Spleen (tissue), 7 donors: ENCODE measurements at regions not wholly inside any gene's neighbourhood (a gene's known extent, or its start where the extent isn't known, plus 50 kb on each side); places are given as distances from the start of the nearest gene placed in this dataset.

Experiments
- POLR2A ChIP-seq, 3 donors: fragments of 450-650 bp; IDR thresholded peaks; one replicate each; pipeline ENCODE4 v1.5.1; 2017; ENCODE audit warnings: antibody characterized with exemption in 3 of 3, mild to moderate bottlenecking in 1 of 3
- POLR2AphosphoS5 ChIP-seq, 3 donors: sonication (generic); formaldehyde crosslinking; IDR thresholded peaks; one replicate each; pipeline ENCODE4 v1.5.1; 2017; ENCODE audit warnings: antibody characterized with exemption in 3 of 3
- TF ChIP-seq, protein P1 (sequence below), 11 experiments: fragments of 200-600 bp in 7 of 11; fragments of 450-650 bp in 4 of 11; sonication (generic) in 4 of 11; IDR thresholded peaks in 8 of 11; conservative IDR thresholded peaks in 3 of 11; 1 replicate in 7 of 11; 2 replicates in 4 of 11; pipeline versions ENCODE4 v1.4.0 to v1.8.0; 2016 to 2021; ENCODE audit warnings: antibody characterized with exemption in 11 of 11, inconsistent platforms in 4 of 11, mild to moderate bottlenecking in 1 of 11
- donor health status: DM: no; HTN: no; CAD: no; lungs with moderate emphysema.
- donor health status: DM: no; HTN: no; CAD: no.
- donor health status: DM: no; HTN: no; CAD: no.

DNA sequence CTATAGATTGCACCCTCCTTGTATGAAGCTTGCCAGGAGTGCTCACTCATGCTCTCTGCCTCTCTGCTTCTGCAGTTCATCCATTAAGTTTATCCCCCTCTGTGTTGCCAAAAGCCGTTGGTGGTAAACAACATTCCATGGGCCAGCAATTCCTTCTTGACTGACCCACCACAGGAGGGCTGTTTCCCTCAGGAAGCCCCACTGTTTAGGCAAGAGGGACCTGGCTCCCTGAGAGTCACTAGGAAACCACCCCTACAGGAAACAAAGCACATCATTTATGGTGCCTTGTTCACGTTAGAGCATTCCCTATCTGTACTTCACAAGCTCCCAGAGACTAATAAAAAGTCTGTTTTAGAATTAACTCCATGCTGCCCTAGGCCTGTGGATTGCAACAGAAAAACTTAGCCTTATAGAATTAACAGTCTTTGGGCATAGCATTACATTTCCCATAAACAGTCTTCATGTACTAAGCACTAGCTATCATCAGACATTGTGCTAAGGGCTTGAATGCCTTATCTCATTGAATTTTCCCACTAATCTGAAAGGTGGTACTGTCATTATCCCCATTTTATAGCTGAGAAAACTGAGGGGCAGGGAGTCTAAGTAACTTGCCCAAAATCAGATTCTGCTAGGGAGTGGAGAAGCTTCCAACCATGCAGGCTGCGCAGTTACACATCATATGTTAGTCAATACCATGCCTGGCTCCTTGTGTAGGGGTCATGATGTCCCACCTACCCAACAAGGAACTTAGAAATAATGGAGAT, 149.9 kb downstream of the SHQ1 start:
- TF ChIP-seq POLR2AphosphoS5 (IDR thresholded peaks at IDR 0.05), result no peak
- TF ChIP-seq, protein P1, sequence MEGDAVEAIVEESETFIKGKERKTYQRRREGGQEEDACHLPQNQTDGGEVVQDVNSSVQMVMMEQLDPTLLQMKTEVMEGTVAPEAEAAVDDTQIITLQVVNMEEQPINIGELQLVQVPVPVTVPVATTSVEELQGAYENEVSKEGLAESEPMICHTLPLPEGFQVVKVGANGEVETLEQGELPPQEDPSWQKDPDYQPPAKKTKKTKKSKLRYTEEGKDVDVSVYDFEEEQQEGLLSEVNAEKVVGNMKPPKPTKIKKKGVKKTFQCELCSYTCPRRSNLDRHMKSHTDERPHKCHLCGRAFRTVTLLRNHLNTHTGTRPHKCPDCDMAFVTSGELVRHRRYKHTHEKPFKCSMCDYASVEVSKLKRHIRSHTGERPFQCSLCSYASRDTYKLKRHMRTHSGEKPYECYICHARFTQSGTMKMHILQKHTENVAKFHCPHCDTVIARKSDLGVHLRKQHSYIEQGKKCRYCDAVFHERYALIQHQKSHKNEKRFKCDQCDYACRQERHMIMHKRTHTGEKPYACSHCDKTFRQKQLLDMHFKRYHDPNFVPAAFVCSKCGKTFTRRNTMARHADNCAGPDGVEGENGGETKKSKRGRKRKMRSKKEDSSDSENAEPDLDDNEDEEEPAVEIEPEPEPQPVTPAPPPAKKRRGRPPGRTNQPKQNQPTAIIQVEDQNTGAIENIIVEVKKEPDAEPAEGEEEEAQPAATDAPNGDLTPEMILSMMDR (IDR thresholded peaks at IDR 0.05 in 8 of 11, conservative IDR thresholded peaks at IDR 0.05 in 3 of 11), result no peak
- TF ChIP-seq POLR2A (IDR thresholded peaks at IDR 0.05), result no peak
